ENCODE measurements at regions not wholly inside any gene's neighbourhood (a gene's known extent, or its start where the extent isn't known, plus 50 kb on each side); places are given as distances from the start of the nearest gene placed in this dataset.

DNA sequence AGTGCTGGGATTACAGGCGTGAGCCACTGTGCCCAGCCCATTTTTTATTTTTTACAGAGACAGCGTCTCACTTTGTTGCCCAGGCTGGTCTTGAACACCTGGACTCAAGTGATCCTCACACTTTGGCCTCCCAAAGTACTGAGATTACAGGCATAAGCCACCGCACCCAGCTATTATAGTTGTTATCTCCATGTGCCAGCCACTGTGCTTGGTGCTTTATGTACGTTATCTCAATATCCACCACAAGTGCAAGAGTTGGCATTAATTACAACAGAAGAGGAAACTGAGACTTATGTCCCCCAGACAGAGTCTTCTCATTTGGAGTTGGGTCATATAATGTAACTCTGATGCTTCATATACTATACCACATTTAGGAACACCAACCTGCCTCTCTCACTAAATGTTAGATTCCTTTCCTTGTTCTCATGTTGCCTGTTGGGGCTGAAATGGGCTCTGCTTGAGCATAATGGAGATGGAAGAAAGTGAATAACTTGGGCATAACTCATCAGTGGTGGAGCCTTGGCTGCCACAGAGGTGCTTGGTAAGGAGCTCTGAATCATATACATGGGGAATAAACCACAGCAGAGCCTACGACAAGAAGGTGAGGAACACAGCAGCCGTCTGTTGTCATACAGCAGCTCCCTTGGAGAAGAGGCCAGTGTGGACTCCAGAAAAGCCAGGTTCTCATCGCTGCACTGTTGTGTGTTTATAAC lies 84.3 kb downstream of the SPRY1 start:
- no peaks in the 10 kb centered on the region for H3K27me3 Mint-ChIP-seq
- no peaks in the 10 kb centered on the region for H3K36me3 Mint-ChIP-seq (ENCODE audit: low read depth)
- H3K9me3 Mint-ChIP-seq, result no peaks in the 10 kb centered on the region
- peak overlapping the region; percentile 90 for H3K27ac Mint-ChIP-seq
- H3K4me3 Mint-ChIP-seq, result peak overlapping the region; percentile 68
- peaks cover 69% of the 10 kb centered on the region for H3K4me1 Mint-ChIP-seq (ENCODE audit: low read depth)

DNA sequence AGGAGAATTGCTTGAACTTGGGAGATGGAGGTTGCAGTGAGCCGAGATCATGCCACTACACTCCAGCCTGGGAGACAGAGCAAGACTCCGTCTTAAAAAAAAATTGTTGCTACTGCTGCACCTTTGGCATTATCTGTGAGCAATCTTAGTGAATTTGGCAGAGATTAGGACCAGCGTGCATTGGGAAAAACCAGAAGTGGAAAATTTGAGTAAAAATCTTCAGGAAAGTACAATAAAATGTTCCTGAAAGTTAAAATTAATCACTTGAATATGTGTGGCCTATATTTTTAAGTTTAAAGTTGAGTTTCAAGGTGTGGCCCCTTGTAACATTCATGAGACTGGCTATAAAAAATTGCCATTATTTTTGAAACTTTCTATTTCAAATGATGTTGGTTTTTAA lies 85.1 kb downstream of the SPRY1 start:
- no peaks in the 10 kb centered on the region for H3K36me3 Mint-ChIP-seq (ENCODE audit: low read depth)
- H3K27me3 Mint-ChIP-seq, result no peaks in the 10 kb centered on the region
- peak overlapping the region; percentile 68 for H3K4me3 Mint-ChIP-seq
- no peaks in the 10 kb centered on the region for H3K9me3 Mint-ChIP-seq
- peaks cover 73% of the 10 kb centered on the region for H3K4me1 Mint-ChIP-seq (ENCODE audit: low read depth)
- peak overlapping the region; percentile 90 for H3K27ac Mint-ChIP-seq

DNA sequence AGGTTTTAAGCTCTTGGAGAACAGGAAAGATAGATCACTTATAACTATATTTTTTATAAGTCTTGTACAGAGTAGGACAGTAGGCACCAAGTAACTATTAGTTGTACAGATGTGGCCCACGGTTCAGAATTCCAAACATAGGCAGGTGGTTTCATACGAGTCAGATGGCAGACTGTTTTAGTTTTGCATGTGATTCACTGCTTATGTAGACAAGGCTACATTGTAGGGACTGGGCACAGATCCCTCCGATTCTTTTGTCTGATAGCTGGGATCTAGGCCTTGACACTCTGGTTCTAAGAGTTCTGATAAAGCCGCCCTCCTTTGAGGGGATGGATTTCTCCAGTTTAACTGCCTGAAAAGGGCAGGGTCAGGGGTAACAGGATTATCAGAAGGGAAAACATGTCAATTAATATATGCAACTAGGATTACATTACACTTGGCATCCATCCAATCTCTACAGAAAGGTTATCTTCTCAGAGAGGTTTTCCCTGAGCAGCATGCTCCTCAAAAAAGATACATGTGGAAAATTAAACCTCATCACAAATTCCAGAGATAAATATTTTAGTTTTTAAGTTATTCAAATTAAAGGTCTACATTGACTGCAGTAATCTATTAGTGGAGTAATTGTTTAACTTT lies 87.8 kb downstream of the SPRY1 start:
- Mint-ChIP-seq H3K9me3 (no peaks in the 10 kb centered on the region), H3K27ac (no peak overlapping the region), H3K36me3 (ENCODE audit: low read depth) (no peaks in the 10 kb centered on the region), H3K4me3 (no peak overlapping the region), H3K27me3 (no peaks in the 10 kb centered on the region), H3K4me1 (ENCODE audit: low read depth) (peaks cover 60% of the 10 kb centered on the region)

DNA sequence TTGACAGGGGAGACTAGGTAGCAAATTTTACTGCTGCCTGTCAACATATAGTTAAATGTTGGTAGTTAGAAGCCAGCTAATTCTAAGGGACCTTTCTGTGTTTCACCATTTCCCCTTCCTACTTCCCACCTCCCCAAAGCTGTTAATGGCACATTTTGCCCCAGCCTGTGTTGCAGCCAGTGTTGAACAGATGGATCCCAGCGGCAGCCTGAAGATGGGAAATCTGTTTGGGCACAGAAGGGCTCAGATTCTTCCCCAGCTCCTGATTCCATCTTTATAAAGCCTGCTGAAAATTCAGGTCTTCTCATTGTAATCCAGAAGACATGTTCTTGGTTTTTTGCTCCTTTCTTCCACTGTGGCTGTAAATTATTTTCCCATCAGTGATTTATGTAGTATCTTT lies 89.0 kb downstream of the SPRY1 start:
- H3K4me1 Mint-ChIP-seq (ENCODE audit: low read depth), result peaks cover 53% of the 10 kb centered on the region
- no peaks in the 10 kb centered on the region for H3K36me3 Mint-ChIP-seq (ENCODE audit: low read depth)
- H3K9me3 Mint-ChIP-seq, result no peaks in the 10 kb centered on the region
- H3K27ac Mint-ChIP-seq, result no peak overlapping the region
- no peak overlapping the region for H3K4me3 Mint-ChIP-seq
- H3K27me3 Mint-ChIP-seq, result no peaks in the 10 kb centered on the region

DNA sequence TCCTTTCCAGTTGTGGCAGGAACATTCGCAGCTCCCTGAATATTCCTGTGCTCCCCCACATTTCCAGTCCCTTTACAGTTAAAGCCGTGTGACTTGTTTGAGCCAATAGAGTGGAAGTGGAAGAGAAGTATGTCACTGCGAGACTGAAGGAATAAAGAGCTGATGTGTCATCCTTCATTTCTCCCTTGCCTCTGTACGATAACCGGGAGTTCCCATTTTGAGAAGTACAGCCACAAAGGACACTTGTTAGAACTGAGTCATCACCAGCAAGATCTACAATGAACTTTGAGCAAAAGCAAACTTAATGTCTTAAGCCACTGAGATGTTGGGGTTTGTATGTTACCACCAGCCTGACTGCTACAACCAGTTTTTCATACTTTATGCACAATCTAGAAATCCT lies 92.3 kb downstream of the SPRY1 start:
- Mint-ChIP-seq H3K4me3 (peak overlapping the region; percentile 35), H3K27me3 (no peaks in the 10 kb centered on the region), H3K36me3 (ENCODE audit: low read depth) (no peaks in the 10 kb centered on the region), H3K27ac (peak overlapping the region; percentile 71), H3K4me1 (ENCODE audit: low read depth) (peaks cover 27% of the 10 kb centered on the region), H3K9me3 (no peaks in the 10 kb centered on the region)

DNA sequence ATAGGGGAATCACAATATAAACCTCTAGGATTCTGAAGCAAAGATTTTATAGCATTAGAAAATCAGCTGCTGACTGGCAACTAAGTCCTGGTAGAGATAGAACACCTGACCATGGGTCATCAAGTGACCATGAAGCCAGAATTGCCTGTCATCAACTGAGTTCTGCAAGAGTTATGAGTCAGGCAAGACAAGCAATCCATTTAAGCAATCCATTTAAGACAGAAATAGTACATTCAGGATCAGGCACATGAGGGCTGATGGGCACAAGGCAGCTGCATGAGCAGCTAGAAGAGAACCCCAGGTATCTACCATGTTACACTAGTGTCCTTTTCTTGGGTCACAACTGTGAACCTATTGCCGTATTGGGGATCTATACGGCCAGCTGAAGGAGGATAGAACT lies 98.9 kb downstream of the SPRY1 start:
- H3K36me3 Mint-ChIP-seq (ENCODE audit: low read depth), result no peaks in the 10 kb centered on the region
- no peak overlapping the region for H3K27ac Mint-ChIP-seq
- H3K9me3 Mint-ChIP-seq, result peaks cover 8% of the 10 kb centered on the region
- peaks cover 3% of the 10 kb centered on the region for H3K27me3 Mint-ChIP-seq
- H3K4me1 Mint-ChIP-seq (ENCODE audit: low read depth), result no peaks in the 10 kb centered on the region
- H3K4me3 Mint-ChIP-seq, result no peak overlapping the region

DNA sequence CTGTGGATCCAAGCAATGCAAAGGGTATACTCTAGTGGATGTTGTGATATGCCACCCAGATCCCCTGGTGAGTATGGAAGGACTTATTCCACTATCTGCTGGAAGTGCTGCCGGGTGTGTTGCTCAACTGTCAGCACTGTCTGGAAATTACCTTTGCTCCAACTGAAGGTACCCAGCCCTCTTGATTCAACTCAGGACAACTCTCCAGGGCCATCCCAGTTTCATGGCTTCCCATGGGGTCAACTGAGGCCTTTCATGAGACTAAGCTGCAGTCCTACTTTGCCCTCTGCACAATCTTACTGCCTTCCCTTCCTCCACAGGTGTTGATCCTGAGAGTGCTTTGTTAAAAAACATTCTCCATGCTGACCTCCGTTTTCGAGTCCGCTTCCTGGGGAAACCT lies 99.8 kb downstream of the SPRY1 start:
- no peak overlapping the region for H3K27ac Mint-ChIP-seq
- H3K9me3 Mint-ChIP-seq, result peaks cover 10% of the 10 kb centered on the region

DNA sequence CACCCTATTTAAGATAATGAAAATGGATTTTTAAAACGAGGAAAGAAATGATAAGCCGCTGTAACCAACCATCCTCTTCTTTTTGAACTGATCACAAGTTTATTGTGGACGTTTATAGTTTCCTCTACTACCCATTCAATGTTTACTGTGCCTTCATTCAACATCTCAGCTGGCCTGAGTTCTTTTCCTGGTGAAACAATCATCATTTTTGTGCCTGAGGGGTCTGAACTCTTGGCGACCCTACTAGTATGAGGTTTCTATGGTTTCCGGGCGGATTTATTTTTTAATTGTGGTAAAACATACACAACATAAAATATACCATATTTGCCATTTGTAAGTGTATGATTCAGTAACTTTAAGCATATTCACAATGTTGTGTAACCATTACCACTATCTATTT lies 100.7 kb downstream of the SPRY1 start:
- H3K27me3 Mint-ChIP-seq, result peaks cover 3% of the 10 kb centered on the region
- no peaks in the 10 kb centered on the region for H3K4me1 Mint-ChIP-seq (ENCODE audit: low read depth)
- H3K36me3 Mint-ChIP-seq (ENCODE audit: low read depth), result no peaks in the 10 kb centered on the region
- H3K4me3 Mint-ChIP-seq, result no peak overlapping the region
- no peak overlapping the region for H3K27ac Mint-ChIP-seq
- H3K9me3 Mint-ChIP-seq, result peaks cover 10% of the 10 kb centered on the region

More for the DNA sequence above, 99.8 kb downstream of the SPRY1 start:
- Mint-ChIP-seq H3K27me3 (peaks cover 3% of the 10 kb centered on the region), H3K4me3 (no peak overlapping the region), H3K36me3 (ENCODE audit: low read depth) (no peaks in the 10 kb centered on the region), H3K4me1 (ENCODE audit: low read depth) (no peaks in the 10 kb centered on the region)

DNA sequence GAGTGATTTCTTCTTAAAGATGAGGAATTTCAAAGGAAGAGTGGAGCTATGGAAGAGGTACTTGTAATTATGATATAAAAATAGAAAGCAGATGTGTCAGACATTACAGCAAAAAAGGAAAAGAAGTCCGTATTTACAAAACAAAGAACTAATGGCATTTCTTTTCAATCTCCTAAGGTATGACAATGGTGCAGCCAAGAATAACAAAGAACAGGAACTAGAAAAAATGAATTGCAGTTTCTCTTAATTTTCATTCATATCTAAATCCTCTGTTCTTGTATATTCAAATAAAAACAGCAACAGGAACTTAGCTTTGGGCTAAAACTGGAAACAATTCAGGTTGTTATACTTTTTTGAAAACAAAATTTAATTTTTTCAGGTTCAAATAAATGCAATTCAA lies 105.1 kb downstream of the SPRY1 start:
- Mint-ChIP-seq H3K9me3 (peaks cover 10% of the 10 kb centered on the region), H3K27me3 (peaks cover 23% of the 10 kb centered on the region), H3K36me3 (ENCODE audit: low read depth) (no peaks in the 10 kb centered on the region), H3K4me3 (no peak overlapping the region), H3K4me1 (ENCODE audit: low read depth) (peaks cover 24% of the 10 kb centered on the region), H3K27ac (no peak overlapping the region)

DNA sequence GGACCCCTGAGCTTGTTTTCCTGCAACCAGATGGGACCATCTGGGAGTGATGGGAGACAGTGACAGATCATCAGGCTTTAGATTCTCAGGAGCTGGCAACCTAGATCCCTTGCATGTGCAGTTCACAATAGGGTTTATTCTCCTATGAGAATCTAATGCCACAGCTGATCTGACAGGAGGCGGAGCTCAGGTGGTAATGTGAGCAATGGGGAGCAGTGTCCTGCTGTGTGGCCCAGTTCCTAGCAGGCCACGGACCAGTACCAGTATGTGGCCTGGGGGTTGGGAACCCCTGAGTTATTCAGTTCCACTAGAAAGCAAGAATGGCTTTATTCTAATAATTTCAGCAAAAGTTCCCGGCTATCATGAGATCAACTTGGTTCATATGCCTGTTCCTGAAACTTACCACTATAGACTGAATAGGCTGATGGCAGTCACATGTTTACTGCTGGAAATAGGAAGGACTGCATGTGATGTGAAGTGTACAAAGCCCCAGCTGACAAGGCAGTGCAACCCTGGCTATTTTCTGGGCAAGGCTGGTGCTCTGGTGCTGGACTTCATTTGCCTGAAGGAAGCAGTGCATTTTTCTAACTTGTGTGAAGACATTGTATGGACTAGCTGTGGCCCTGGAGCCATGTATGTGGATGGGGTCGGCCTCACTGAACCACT lies 107.2 kb downstream of the SPRY1 start:
- H3K36me3 Mint-ChIP-seq (ENCODE audit: low read depth), result no peaks in the 10 kb centered on the region
- H3K9me3 Mint-ChIP-seq, result peaks cover 10% of the 10 kb centered on the region
- peaks cover 31% of the 10 kb centered on the region for H3K4me1 Mint-ChIP-seq (ENCODE audit: low read depth)
- peaks cover 33% of the 10 kb centered on the region for H3K27me3 Mint-ChIP-seq
- no peak overlapping the region for H3K4me3 Mint-ChIP-seq
- no peak overlapping the region for H3K27ac Mint-ChIP-seq

DNA sequence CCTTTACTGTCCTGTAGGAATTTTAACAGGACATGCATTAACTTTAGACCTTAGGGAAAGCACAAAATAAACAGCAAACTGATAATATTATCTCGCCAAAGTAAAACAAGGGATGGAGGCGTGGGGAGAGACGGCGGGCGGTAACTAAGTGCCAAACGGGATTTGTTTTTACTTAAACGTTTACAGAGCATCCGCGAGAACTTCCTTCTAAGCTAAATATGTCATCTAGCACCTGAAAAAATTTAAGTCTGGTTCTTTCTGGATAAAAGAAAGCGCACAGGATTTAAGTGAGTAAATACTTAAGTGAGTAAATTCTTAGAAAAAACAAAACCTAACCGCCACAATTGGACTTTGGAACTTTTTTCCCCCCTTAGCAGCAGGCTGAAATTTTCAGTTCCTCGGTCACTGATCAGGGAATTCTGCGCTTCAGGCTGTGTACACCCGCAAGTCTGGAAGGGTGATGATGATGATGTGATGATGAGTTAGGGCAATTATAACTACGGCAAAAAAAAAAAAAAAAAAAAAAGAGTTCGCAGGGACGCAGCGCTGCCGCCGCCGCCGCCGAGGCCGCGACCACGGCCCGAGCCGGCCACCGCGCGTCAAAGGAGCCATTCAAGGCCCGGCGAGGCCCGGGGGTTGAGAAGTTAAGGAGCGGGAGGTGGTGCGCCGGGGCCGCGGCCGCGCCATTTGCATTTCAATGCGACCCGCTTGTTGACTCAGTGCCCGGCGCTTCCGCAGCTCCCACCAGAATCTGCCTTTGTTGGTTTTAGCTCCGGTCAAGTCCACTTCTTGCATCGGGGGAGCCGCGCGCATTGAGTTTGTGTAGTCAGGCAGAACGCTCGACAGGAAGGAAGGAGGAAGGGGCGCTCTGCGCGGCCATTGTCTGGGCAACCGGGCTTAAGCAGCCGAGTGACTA lies 108.8 kb downstream of the SPRY1 start:
- Mint-ChIP-seq H3K27me3 (peaks cover 36% of the 10 kb centered on the region), H3K4me1 (ENCODE audit: low read depth) (peaks cover 36% of the 10 kb centered on the region), H3K4me3 (peak overlapping the region; percentile 87), H3K27ac (peak overlapping the region; percentile 93), H3K9me3 (peaks cover 3% of the 10 kb centered on the region), H3K36me3 (ENCODE audit: low read depth) (no peaks in the 10 kb centered on the region)

DNA sequence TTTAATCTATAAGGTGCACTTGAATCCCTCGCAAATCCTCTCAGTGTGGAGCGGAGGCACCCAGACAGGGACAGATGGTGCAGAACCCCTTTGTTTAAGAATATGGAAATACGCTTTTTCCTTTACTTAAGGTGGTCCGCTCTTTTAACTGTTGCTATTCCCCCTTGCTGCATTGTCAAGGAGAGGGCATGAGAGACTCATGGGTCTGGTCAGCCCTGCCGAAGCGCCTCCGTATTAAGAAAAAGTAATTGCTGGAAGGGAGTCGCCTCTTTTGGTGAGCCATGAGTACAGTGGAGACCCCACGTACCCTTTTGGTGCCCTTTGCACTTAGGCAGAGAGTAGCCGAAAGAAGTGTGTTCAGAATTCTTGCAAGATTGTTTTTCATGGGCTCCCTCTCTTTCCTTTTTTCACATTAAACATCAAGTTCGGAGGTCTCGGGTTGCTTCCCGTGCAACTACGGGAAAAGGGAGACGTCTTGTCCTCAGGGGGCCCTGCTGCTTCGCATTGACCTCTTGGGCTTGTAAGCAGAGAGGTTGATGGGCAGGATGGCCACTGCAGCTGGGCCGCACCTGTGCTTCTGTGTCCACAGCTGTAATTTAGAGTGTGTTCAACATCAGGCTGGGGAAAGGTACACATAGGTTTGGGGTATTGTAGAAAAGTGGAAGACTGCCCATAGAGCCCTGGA lies 109.6 kb downstream of the SPRY1 start:
- Mint-ChIP-seq H3K27ac (peak overlapping the region; percentile 93), H3K4me1 (ENCODE audit: low read depth) (peaks cover 36% of the 10 kb centered on the region), H3K27me3 (peaks cover 36% of the 10 kb centered on the region), H3K9me3 (no peaks in the 10 kb centered on the region), H3K4me3 (peak overlapping the region; percentile 87), H3K36me3 (ENCODE audit: low read depth) (no peaks in the 10 kb centered on the region)

DNA sequence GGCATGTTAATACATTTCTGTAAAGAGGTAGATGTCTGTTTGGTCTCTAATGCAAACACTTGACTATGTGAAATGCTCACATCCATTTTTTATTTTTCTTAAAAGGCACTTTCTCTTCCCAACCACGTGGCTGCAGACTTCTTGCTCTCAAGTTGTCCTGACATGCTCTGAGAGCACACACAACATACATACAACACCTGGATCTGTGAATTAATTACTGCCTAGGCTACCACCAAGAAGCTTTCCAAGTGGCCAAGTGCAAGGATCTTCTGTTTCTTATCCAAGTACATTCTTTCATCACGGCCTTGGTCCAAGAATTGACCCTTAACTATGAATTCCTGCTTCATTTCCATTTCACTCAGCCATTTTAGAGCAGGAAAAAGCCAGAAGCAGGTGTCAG lies 110.8 kb downstream of the SPRY1 start:
- Mint-ChIP-seq H3K27ac (no peak overlapping the region), H3K4me1 (ENCODE audit: low read depth) (peaks cover 36% of the 10 kb centered on the region), H3K36me3 (ENCODE audit: low read depth) (no peaks in the 10 kb centered on the region), H3K27me3 (peaks cover 36% of the 10 kb centered on the region), H3K9me3 (no peaks in the 10 kb centered on the region), H3K4me3 (no peak overlapping the region)

DNA sequence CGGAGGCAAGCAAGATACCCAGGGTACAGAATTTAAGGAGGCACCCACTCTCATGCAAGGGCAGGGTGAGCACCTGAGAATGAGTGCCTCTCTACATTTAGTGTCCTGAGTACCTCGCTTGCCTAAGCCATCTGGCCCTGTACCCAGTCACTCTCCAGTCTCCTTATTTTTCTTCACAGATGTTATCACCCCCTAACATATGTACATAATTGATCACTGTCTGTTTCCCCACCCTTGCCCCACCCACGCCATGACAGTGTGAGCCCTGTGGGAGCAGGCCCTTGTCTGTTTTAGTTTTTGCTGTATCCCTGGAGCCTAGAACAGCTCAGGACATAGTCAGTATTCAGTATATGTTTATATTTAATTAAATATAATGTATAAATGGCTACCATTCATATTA lies 113.6 kb downstream of the SPRY1 start:
- Mint-ChIP-seq H3K4me3 (no peak overlapping the region), H3K36me3 (ENCODE audit: low read depth) (no peaks in the 10 kb centered on the region), H3K4me1 (ENCODE audit: low read depth) (peaks cover 27% of the 10 kb centered on the region), H3K27me3 (peaks cover 23% of the 10 kb centered on the region), H3K9me3 (peaks cover 4% of the 10 kb centered on the region), H3K27ac (no peak overlapping the region)

Measured in stimulated activated naive CD8-positive, alpha-beta T cell treated with anti-CD3 and anti-CD28 coated beads, Interleukin-15, Interleukin-2, amounts not matched to agents 100 ng/mL and 50 ng/mL, for 24 hours (primary cell).